ENCODE measurements at regions not wholly inside any gene's neighbourhood (a gene's known extent, or its start where the extent isn't known, plus 50 kb on each side); places are given as distances from the start of the nearest gene placed in this dataset.

DNA sequence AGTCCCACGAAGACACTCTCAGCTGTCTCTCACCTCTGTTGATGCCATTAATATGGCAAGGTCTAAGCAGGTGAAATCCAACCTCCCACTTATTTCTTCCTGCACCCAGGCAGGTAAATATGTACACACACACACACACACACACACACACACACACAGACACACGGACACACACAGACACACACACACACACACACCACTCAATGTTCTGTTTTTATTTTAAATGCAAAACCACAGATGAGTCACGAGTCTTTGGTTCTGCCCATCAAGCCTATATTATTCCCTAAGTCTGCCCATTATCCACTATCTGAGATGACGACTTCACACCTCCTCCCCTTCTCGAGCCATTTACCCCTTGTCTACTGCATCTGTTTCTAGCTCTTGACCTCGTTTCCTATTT, 344.7 kb downstream of the CDH26 start:
- no peak for DNase-seq
- H3K4me1 ChIP-seq, result no peaks in the 10 kb centered on the region
- ATAC-seq, result no peak
- no peaks in the 10 kb centered on the region for H3K36me3 ChIP-seq (ENCODE audit: insufficient read depth in 1 of 2, low read depth in 1 of 2)
- no peak overlapping the region for H3K4me3 ChIP-seq
- no peak overlapping the region for H3K27ac ChIP-seq
- intact Hi-C loops (cut with DNase I), result no loop called here
- TF ChIP-seq, protein P1, sequence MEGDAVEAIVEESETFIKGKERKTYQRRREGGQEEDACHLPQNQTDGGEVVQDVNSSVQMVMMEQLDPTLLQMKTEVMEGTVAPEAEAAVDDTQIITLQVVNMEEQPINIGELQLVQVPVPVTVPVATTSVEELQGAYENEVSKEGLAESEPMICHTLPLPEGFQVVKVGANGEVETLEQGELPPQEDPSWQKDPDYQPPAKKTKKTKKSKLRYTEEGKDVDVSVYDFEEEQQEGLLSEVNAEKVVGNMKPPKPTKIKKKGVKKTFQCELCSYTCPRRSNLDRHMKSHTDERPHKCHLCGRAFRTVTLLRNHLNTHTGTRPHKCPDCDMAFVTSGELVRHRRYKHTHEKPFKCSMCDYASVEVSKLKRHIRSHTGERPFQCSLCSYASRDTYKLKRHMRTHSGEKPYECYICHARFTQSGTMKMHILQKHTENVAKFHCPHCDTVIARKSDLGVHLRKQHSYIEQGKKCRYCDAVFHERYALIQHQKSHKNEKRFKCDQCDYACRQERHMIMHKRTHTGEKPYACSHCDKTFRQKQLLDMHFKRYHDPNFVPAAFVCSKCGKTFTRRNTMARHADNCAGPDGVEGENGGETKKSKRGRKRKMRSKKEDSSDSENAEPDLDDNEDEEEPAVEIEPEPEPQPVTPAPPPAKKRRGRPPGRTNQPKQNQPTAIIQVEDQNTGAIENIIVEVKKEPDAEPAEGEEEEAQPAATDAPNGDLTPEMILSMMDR (IDR thresholded peaks at IDR 0.05), result no peak
- 58 to 77% (median 74%) methylated on average over 5 to 6 of the region's 6 CpGs for WGBS, 3 donors
- no peaks in the 10 kb centered on the region for H3K9me3 ChIP-seq
- H3K27me3 ChIP-seq (ENCODE audit: insufficient read depth in 3 of 3, low read length in 2 of 3), result peaks cover 0 to 2% (median 0%) of the 10 kb centered on the region in 3 donors

DNA sequence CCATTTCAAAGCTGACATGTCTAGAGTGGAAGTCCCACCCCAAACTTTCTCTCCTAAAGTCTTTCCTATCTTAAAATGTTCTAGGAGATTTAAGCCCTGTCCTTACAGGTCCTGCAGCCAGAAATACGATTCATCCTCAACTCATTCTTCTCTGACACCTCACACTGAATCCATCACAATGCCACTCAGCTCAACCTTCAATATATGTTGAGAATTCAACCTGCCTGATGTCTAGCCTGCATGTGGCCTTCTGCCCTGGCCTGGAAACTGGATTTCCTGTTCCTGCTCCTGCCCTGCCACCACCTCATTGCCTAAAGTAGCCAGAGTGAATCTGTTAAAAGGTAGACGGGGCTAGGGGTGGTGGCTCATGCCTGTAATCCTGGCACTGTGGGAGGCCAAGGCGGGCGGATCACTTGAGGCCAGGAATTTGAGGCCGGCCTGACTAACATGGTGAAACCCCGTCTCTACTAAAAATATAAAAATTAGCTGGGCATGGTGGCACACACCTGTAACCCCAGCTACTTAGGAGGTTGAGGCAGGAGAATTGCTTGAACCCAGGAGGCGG, 345.9 kb downstream of the CDH26 start:
- 81 to 94% (median 93%) methylated on average over 7 of the region's 7 CpGs for WGBS, 3 donors
- ATAC-seq, result no peak
- no peaks in the 10 kb centered on the region for H3K4me1 ChIP-seq
- no peaks in the 10 kb centered on the region for H3K36me3 ChIP-seq (ENCODE audit: insufficient read depth in 1 of 2, low read depth in 1 of 2)
- no peak overlapping the region for H3K4me3 ChIP-seq
- TF ChIP-seq, protein P1 (IDR thresholded peaks at IDR 0.05), result no peak
- intact Hi-C loops (cut with DNase I), result no loop called here
- no peaks in the 10 kb centered on the region for H3K9me3 ChIP-seq
- DNase-seq, result no peak
- peaks cover 0 to 2% (median 0%) of the 10 kb centered on the region in 3 donors for H3K27me3 ChIP-seq (ENCODE audit: insufficient read depth in 3 of 3, low read length in 2 of 3)
- no peak overlapping the region for H3K27ac ChIP-seq

DNA sequence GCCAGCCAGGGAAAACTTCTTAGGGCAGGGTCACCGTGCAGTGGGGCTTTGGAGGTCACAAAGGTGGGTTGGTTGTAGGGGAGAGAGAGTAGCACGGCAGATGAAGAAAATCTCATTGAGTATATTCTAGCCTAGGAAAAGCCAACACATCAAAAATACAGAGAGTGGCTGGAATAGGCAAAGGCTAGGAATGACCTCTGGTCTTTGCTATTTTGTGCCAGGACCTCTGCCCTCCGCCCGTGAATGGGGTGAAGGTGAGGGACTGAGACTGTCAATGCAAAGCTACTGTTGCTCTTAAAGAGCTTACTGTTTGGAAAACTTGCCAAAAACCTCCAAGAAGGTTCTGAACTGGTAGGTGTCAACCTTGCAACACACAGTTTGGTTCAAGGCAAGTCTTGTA, 346.7 kb downstream of the CDH26 start:
- Histone ChIP-seq H3K36me3 (ENCODE audit: insufficient read depth in 1 of 2, low read depth in 1 of 2) (no peaks in the 10 kb centered on the region), H3K27ac (no peak overlapping the region), H3K9me3 (no peaks in the 10 kb centered on the region), H3K4me3 (no peak overlapping the region), H3K27me3 (ENCODE audit: insufficient read depth in 3 of 3, low read length in 2 of 3) (peaks cover 0 to 2% (median 0%) of the 10 kb centered on the region in 3 donors), H3K4me1 (no peaks in the 10 kb centered on the region)
- WGBS, 3 donors, result 81 to 88% (median 84%) methylated on average over 4 of the region's 4 CpGs
- TF ChIP-seq, protein P1 (IDR thresholded peaks at IDR 0.05), result no peak
- ATAC-seq (no peak), DNase-seq (no peak)
- intact Hi-C loops (cut with DNase I), result no loop called here

DNA sequence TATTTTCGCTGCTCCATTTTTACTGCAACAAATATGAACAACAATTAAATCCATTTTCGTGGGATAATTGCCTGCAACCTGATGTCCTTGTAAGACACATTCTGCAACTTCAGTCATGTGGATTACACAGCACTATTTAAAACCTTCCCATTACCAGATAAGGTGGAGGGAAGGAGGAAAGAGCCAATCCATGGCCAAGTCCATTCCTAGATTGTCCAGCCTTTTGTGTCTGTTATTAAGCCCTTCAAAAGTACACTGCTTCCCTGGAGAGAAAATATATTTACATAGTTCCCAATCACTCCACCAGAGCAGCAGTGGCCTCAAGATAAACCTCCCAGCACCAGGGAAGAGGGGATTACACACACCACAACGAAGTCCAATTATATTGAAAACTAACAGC, 347.9 kb downstream of the CDH26 start:
- intact Hi-C loops (cut with DNase I), result no loop called here
- no peaks in the 10 kb centered on the region for H3K9me3 ChIP-seq
- no peak for ATAC-seq
- TF ChIP-seq, protein P1 (IDR thresholded peaks at IDR 0.05), result no peak
- WGBS, 3 donors, result 57 to 70% (median 68%) methylated on average over 3 of the region's 3 CpGs
- H3K27ac ChIP-seq, result no peak overlapping the region
- H3K36me3 ChIP-seq (ENCODE audit: insufficient read depth in 1 of 2, low read depth in 1 of 2), result no peaks in the 10 kb centered on the region
- no peak for DNase-seq
- peaks cover 0 to 2% (median 0%) of the 10 kb centered on the region in 3 donors for H3K27me3 ChIP-seq (ENCODE audit: insufficient read depth in 3 of 3, low read length in 2 of 3)
- H3K4me1 ChIP-seq, result no peaks in the 10 kb centered on the region
- H3K4me3 ChIP-seq, result no peak overlapping the region

DNA sequence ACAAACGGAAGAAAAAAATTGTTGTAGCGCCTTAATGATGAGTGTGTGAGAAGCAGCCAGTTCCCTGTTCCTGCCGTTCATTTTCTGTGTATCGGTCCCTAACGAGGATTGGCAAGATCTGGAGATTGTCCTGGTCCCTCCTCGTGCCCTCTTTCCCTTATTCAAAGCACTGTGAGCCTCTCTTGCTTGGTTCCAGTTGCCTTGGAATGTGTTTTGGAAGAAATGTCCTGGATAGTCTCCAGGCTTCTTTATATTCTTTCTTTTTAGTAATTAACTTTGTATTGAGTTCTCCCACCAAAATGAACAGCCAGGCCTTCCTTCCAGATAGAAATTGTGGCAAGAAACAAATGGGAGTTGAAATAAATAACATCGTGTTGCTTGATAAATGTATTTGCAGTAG, 348.3 kb downstream of the CDH26 start:
- no peak overlapping the region for H3K4me3 ChIP-seq
- no peak for ATAC-seq
- TF ChIP-seq, protein P1 (IDR thresholded peaks at IDR 0.05), result no peak
- H3K36me3 ChIP-seq (ENCODE audit: insufficient read depth in 1 of 2, low read depth in 1 of 2), result no peaks in the 10 kb centered on the region
- WGBS, 3 donors, result 42 to 60% (median 57%) methylated on average over 7 of the region's 7 CpGs
- peaks cover 0 to 2% (median 0%) of the 10 kb centered on the region in 3 donors for H3K27me3 ChIP-seq (ENCODE audit: insufficient read depth in 3 of 3, low read length in 2 of 3)
- no peaks in the 10 kb centered on the region for H3K9me3 ChIP-seq
- intact Hi-C loops (cut with DNase I), result no loop called here
- no peak overlapping the region for H3K27ac ChIP-seq
- no peak for DNase-seq
- no peaks in the 10 kb centered on the region for H3K4me1 ChIP-seq
